MV-4-11 (cell line): ENCODE measurements at regions not wholly inside any gene's neighbourhood (a gene's known extent, or its start where the extent isn't known, plus 50 kb on each side); places are given as distances from the start of the nearest gene placed in this dataset.
"Not testable (repeated sequence)": the region's sequence is repeated elsewhere in the genome, so short reads cannot be mapped to it uniquely, and the experiment has no call there.

Experiments used
- DNase-seq: peaks from one replicate; lab custom pipeline; 2025; lab: John Stamatoyannopoulos, UW

GRCh38 chr21:28132713-28133112, 860.0 kb downstream of the LTN1 start:
- no peak for DNase-seq

- no peak for DNase-seq
Measured at GRCh38 chr21:28127175-28127785, 865.4 kb downstream of the LTN1 start.

DNA sequence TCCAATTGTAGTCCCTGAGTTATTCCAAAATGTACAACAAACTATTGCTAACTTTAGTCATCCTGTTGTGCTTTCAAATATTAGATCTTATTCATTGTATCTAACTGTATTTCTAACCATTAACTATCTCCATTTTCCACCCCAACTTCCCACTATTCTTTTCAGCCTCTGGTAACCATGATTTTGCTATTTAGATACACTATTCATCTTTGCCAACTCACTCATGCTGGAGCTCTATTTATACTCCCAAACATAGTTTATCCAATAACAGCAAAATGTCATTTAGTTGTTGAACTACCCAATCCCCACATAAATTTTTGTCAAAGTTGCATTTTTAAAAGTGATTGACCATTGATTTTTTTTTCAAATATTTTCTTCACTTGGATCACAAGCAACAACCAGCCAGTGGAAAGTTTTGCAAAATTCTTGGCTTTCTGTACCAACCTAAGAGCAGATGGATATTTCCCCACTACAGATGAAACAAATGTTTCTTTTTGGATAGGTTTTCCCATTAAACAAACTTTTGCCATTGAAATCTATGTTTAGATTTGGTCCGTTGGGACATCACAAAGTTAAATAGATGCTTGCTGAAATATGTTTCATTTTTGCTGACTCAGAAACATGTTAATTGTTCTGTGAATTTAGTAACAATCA, 866.0 kb downstream of the LTN1 start:
- DNase-seq, result no peak

DNA sequence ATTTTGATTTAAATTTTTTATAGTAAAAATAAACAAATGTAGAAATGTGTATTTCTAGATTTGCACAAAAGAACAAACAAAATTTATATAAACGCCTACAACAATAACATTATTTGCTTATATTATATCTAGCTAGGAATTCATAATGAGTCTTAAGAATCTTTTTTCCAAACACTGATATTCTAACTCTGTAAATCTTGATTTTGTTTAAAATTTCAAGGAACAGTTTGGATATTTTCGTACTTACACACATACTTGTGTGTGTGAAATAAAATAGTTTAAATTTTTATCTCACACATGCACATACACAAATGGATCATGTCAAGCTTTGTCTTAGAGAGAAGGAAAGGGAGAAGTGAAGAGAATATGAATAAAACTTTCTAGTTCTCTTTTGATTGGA, 868.1 kb downstream of the LTN1 start:
- DNase-seq, result no peak

DNA sequence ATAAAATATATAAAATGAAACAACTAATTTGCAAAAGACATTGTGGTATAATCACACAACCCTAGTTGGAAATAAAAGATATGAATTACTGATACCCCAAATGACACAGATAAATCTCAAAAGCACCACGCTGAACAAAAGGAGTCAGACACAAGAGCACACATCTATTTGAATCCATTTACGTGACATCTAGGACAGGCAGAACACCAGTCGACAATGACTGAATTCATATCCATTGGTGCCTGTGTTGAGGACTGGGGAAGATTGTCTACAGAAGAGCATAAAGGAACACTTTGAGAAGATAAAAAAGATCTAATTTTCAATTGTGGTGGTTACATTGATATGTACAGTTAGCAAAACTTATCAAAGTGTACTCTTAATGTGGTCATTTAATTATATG, 874.1 kb downstream of the LTN1 start:
- no peak for DNase-seq

DNA sequence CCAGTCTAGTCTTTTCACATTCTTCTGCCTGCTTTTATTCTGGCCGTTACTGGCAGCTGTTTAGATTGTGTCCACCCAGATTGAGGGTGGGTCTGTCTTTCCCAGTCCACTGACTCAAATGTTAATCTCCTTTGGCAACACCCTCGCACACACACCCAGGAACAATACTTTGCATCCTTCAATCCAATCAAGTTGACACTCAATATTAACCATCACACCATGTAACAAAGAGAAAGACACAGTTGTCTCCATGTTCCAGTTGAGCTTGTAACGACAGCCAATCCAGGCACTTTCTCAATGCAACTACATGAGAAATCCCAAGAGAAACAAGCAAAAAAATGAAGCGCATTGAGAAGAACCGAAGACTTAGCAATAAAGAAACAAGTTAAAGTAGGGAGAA, 877.7 kb downstream of the LTN1 start:
- not testable (repeated sequence) for DNase-seq

- DNase-seq, result no peak
Measured at GRCh38 chr21:28113718-28114117, 879.0 kb downstream of the LTN1 start.

DNA sequence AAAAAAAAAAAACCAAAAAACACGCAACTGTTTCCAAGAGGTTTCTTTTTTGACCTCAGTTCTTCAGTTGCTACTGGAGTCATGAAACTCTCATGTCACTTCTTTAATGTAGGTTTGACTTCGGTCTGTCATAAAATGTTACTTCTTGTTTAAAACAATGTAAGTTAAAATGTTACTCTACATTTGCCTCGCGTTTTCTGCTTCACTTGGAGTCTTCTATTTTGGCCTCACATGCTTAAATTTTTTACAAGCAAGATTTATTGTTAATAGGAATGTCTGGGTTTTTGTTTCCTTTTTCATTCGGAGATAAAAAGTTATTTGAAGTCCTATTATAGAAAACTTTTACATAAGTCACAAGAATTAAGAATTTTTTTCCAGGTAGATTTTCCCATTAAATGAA, 880.2 kb downstream of the LTN1 start:
- no peak for DNase-seq

- no peak for DNase-seq
Measured at GRCh38 chr21:28111151-28111619, 881.5 kb downstream of the LTN1 start.

DNA sequence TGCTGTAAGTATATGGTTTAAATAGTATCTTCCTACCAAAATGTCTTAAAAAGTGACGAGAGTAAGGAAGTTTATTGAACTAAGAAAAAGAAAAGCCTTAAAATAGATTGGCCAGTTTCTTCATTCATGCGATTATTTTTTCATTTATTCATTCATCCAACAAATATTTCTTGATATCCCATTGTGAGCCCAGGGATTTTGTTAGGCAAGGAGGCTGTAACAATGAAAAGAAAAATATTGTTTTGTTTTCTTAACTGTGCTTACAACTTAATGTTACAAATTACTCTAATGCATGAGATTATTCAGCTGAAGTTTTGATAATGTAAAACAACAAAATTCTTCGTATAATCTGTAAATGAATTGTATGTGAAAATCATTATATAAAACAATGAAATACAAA, 882.0 kb downstream of the LTN1 start:
- no peak for DNase-seq

- no peak for DNase-seq
Measured at GRCh38 chr21:28110074-28110473, 882.6 kb downstream of the LTN1 start.

DNA sequence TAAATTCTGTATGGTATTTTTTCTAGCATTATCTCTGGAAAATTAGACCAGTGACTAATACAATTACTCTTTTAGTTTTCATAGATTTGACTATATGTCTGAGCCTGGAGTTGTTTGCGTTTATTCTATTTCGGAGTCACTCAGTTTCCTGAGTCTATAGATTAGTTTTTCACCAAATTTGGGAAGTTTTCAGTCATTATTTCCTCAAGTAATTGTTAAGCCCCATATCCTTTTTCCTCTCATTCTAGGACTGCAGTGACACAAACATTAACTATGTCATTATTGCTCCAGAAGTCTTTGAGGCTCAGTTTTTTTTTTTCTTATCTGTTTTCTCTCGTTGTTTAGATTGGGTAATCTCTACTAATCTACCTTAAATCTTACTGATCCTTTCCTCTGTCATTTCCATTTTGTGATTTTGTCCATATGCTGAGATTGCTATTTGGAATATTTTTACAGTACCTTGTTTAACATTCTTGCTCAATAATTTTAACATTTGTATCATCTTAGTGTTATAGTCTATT, 886.2 kb downstream of the LTN1 start:
- DNase-seq, result no peak

GRCh38 chr21:28104346-28104745, 888.3 kb downstream of the LTN1 start:
- DNase-seq, result no peak

DNA sequence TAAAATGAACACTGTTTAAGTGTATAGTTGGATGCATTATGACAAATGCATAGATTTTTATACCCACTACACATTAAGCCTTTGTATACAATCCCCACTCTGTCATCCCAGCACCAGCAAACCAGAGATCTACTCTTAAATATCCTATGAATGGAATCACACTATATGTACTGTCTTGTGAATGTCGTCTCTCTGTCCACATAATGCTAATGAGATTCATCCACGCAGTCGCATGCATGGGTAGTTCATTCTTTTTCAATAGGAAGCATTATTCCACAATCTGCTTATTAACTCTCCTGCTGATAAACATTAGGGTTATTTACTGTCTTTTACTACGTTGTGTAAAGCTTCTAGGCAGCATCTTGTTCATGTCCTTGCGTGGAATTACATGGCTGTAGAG, 892.3 kb downstream of the LTN1 start:
- DNase-seq, result no peak

DNA sequence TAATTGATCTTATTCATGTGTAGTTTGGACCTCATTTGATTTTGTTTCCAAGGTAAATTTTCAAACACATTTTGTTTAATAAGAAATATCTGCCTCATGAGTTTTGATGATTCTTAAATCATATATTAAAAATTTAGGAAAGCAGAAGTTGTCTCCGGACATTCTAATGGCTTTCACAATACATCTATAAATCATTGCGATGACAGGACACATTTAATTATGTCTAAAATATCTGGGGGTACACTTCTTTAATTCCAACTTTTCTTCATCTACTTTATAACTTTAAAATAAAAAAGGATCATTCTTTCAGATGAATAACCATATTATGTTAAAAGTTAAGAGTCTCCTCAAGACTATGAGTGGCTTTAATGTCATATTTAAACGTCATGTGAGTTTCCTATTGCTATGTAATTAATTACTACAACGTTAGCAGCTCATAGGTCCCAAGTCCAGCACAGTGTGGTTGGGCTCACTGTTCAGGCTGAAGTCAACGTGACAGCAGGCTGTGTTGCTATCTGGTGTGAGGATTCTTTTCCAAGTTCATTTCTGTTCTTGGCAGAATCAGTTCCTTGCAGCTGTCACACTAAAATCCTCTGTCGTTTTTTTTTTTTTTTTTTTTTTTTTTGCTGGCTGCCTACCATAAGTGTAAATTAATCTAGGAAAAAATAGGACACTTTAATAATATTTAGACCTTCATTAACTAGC, 893.5 kb downstream of the LTN1 start:
- DNase-seq, result peak; percentile 3

- no peak for DNase-seq
Measured at GRCh38 chr21:28091466-28091865, 901.2 kb downstream of the LTN1 start.

GRCh38 chr21:28090546-28090945, 902.1 kb downstream of the LTN1 start:
- DNase-seq, result no peak

GRCh38 chr21:28089599-28090441, 902.9 kb downstream of the LTN1 start:
- no peak for DNase-seq

- no peak for DNase-seq
Measured at GRCh38 chr21:28086861-28087581, 905.7 kb downstream of the LTN1 start.

GRCh38 chr21:28084951-28085350, 907.7 kb downstream of the LTN1 start:
- DNase-seq, result no peak

GRCh38 chr21:28083350-28083749, 909.3 kb downstream of the LTN1 start:
- no peak for DNase-seq

DNA sequence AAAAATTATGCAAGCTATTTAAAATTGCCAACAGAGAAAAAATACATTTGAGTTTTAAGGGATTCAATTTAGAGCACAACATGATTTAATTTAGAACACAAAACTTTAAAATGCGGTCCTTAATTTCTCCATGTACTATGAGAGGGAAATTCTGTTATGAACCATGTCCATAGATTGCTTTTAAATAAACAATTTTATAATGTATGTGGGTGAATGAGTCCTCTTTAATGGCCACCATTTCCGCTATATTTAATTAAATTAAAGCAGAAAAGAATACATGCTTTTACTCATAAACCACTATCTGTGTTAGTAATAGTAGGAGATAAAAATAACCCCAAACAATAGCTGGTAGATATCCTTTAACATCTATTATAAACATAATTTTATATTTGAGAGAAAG, 914.6 kb downstream of the LTN1 start:
- no peak for DNase-seq
